Liver (tissue), 3 donors: ENCODE measurements at regions not wholly inside any gene's neighbourhood (a gene's known extent, or its start where the extent isn't known, plus 50 kb on each side); places are given as distances from the start of the nearest gene placed in this dataset.

Experiments used
- CTCF ChIP-seq: fragments of 150-350 bp; IDR thresholded peaks from 2 replicates; pipeline ENCODE4 v1.5.1; 2017; ENCODE audit warnings: improper control_type of control experiment, low read depth, low read length; ENCODE audit not compliant: missing input control
- FOXA1 ChIP-seq: IDR thresholded peaks from 2 replicates; pipeline ENCODE4 v1.6.1; 2016; ENCODE audit warnings: antibody characterized with exemption
- MAX ChIP-seq: IDR thresholded peaks from 2 replicates; pipeline ENCODE4 v1.6.1; 2016; ENCODE audit warnings: antibody characterized with exemption
- RAD21 ChIP-seq, 2 donors: IDR thresholded peaks; 2 replicates each; pipeline ENCODE4 v1.6.1; 2016; ENCODE audit warnings: antibody characterized with exemption in 2 of 2, mild to moderate bottlenecking in 2 of 2
- REST ChIP-seq: IDR thresholded peaks from 2 replicates; pipeline ENCODE4 v1.6.1; 2016; ENCODE audit warnings: antibody characterized with exemption, mild to moderate bottlenecking
- RXRA ChIP-seq, 2 donors: IDR thresholded peaks; 2 replicates each; pipeline ENCODE4 v1.6.1; 2017 to 2018; ENCODE audit warnings: antibody characterized with exemption in 2 of 2, mild to moderate bottlenecking in 1 of 2
- SP1 ChIP-seq: IDR thresholded peaks from 2 replicates; pipeline ENCODE4 v1.6.1; 2018; ENCODE audit warnings: antibody characterized with exemption, mild to moderate bottlenecking
- TAF1 ChIP-seq: conservative IDR thresholded peaks from 2 replicates; pipeline ENCODE4 v1.6.1; 2016; ENCODE audit warnings: antibody characterized with exemption, mild to moderate bottlenecking
- YY1 ChIP-seq: IDR thresholded peaks from 2 replicates; pipeline ENCODE4 v1.6.1; 2016; ENCODE audit warnings: antibody characterized with exemption, mild to moderate bottlenecking
- donor health status: healthy.
- donor health status: healthy.

GRCh38 chr6:155995281-155995680 is 539.6 kb upstream of the NOX3 start:
- TF ChIP-seq CTCF (no peak), SP1 (no peak), TAF1 (no peak), MAX (no peak), YY1 (no peak), RXRA (IDR thresholded peaks at IDR 0.05) (no peak), REST (no peak), FOXA1 (no peak), RAD21 (IDR thresholded peaks at IDR 0.05) (no peak)
